DOHH2 (cell line): ENCODE measurements at regions not wholly inside any gene's neighbourhood (a gene's known extent, or its start where the extent isn't known, plus 50 kb on each side); places are given as distances from the start of the nearest gene placed in this dataset.

Experiments used
- EZH2phosphoT487 ChIP-seq: fragments of 200-600 bp; sonication (generic); IDR thresholded peaks from 2 replicates; pipeline ENCODE4 v1.6.1; 2017; ENCODE audit warnings: borderline replicate concordance, mild to moderate bottlenecking, antibody characterized with exemption, low read length, moderate library complexity, mixed read lengths
- TF ChIP-seq, protein P1 (sequence below): fragments of 200-600 bp; sonication (generic); IDR thresholded peaks from one replicate; pipeline ENCODE4 v1.5.1; 2014; ENCODE audit warnings: antibody characterized with exemption, mild to moderate bottlenecking, low read depth, low read length; ENCODE audit not compliant: poor library complexity, severe bottlenecking

DNA sequence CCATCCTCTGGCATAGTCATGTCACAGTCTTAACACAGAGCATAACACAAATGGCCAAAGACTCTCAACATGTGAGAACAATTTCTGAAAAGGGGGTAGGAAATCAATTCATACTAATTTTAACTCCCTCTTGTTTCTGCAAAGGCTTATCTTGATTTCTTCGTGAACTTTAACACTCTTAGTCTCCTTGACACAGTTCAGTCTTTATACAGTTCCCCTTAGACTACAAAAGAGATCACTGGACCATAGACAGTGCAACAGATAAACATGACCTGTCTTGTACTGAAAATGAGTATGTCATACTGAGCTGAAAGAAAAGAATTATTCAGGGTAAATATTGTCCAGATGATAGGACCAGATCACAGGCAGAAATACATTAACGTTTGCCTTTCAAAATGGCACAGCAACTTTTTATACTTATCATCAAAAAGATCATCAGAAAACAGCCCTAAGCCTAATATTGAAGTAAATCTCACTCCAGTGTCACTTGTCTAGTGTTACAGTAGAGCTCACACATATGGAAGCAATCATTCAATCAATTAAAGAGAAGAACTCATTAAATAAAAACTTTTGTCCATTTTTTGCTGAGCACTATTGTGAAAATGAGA lies 56.4 kb upstream of the VRK2 start:
- TF ChIP-seq, protein P1, sequence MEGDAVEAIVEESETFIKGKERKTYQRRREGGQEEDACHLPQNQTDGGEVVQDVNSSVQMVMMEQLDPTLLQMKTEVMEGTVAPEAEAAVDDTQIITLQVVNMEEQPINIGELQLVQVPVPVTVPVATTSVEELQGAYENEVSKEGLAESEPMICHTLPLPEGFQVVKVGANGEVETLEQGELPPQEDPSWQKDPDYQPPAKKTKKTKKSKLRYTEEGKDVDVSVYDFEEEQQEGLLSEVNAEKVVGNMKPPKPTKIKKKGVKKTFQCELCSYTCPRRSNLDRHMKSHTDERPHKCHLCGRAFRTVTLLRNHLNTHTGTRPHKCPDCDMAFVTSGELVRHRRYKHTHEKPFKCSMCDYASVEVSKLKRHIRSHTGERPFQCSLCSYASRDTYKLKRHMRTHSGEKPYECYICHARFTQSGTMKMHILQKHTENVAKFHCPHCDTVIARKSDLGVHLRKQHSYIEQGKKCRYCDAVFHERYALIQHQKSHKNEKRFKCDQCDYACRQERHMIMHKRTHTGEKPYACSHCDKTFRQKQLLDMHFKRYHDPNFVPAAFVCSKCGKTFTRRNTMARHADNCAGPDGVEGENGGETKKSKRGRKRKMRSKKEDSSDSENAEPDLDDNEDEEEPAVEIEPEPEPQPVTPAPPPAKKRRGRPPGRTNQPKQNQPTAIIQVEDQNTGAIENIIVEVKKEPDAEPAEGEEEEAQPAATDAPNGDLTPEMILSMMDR = no peak
- no peak for TF ChIP-seq EZH2phosphoT487
